ENCODE measurements at regions not wholly inside any gene's neighbourhood (a gene's known extent, or its start where the extent isn't known, plus 50 kb on each side); places are given as distances from the start of the nearest gene placed in this dataset.

GRCh38 chr7:113188396-113188795 lies 70.0 kb upstream of the SMIM30 start:
- DNase-seq (no peak), ATAC-seq (ENCODE audit: low read depth) (no peak; the same call in 1 of the 2 replicates)
- no peak overlapping the region for H3K4me2 ChIP-seq (ENCODE audit: low read depth, low read length)
- no peaks in the 10 kb centered on the region for H3K36me3 ChIP-seq (ENCODE audit: control insufficient read depth, insufficient read depth, low read length)
- no peak overlapping the region for H2AK5ac ChIP-seq (ENCODE audit: low read depth, low read length)
- H4K20me1 ChIP-seq (ENCODE audit: insufficient read depth, low read length), result no peaks in the 10 kb centered on the region
- BruUV-seq (replicated peaks), result no TSS peak
- no peak overlapping the region for H3K56ac ChIP-seq (ENCODE audit: extremely low read depth, insufficient read depth, low read length)
- ChIA-PET CTCF (no interaction called here), POLR2A (ENCODE audit: unreplicated experiment) (no interaction called here)
- no peak overlapping the region for H3K14ac ChIP-seq (replicated peaks; ENCODE audit: low read depth, low read length)
- no peaks in the 10 kb centered on the region for H3K9me3 ChIP-seq (ENCODE audit: control insufficient read depth, insufficient read depth, low read length)
- H3K27ac ChIP-seq (ENCODE audit: insufficient read depth, low read length), result no peak overlapping the region
- H3K4me1 ChIP-seq (ENCODE audit: control insufficient read depth, insufficient read depth, low read length), result peaks cover 3% of the 10 kb centered on the region; the same call in 1 of the 2 replicates
- in situ Hi-C loops (cut with MboI; ENCODE audit: low sequenced_read_pairs), result no loop called here
- peak overlapping the region; percentile 6; the same call in 1 of the 2 replicates for H4K5ac ChIP-seq (ENCODE audit: low read depth, low read length)
- H2BK5ac ChIP-seq (ENCODE audit: low read depth, low read length, poor library complexity, severe bottlenecking), result peak overlapping the region; percentile 39
- no peak overlapping the region for H3K23ac ChIP-seq (ENCODE audit: low read depth, low read length)
- no peak overlapping the region for H2AK9ac ChIP-seq (replicated peaks; ENCODE audit: low read depth, low read length, poor library complexity)
- TF ChIP-seq FOS (IDR thresholded peaks at IDR 0.05; ENCODE audit: low read depth, low read length) (no peak), RAD21 (IDR thresholded peaks at IDR 0.05; ENCODE audit: low read length) (no peak), CHD1 (IDR thresholded peaks at IDR 0.05; ENCODE audit: low read depth, low read length) (no peak), ELK1 (IDR thresholded peaks at IDR 0.05; ENCODE audit: borderline replicate concordance, low read depth, low read length) (no peak)
- no peak overlapping the region for H3K9ac ChIP-seq (ENCODE audit: low read depth, low read length)
- no peak overlapping the region for H3K4me3 ChIP-seq (ENCODE audit: insufficient read depth, low read depth, low read length)
- no peak overlapping the region for H2BK15ac ChIP-seq (ENCODE audit: low read depth, low read length)
- H4K8ac ChIP-seq (ENCODE audit: low read depth in 2 of 2, low read length in 2 of 2), result no peak overlapping the region
- H3K79me1 ChIP-seq (ENCODE audit: low read depth in 1 of 2, low read length in 2 of 2), result no peaks in the 10 kb centered on the region
- peak overlapping the region; percentile 18; the same call in 1 of the 2 replicates for H3K18ac ChIP-seq (ENCODE audit: low read depth, low read length)
- no peaks in the 10 kb centered on the region for H3K9me1 ChIP-seq (ENCODE audit: insufficient read depth, low read length)
- H3K4ac ChIP-seq (ENCODE audit: low read depth, low read length), result peak overlapping the region; percentile 5; the same call in 1 of the 2 replicates
- no peak overlapping the region for H2AFZ ChIP-seq (replicated peaks; ENCODE audit: low read length, poor library complexity)
- no peak overlapping the region for H4K91ac ChIP-seq (ENCODE audit: insufficient read depth, low read depth, low read length)
- dilution Hi-C loops (cut with HindIII; ENCODE audit: low sequenced_read_pairs, unreplicated experiment), result no loop called here
- no peak overlapping the region; the same call in 1 of the 2 replicates for H2BK120ac ChIP-seq (ENCODE audit: low read depth, low read length)
- H3K27me3 ChIP-seq (ENCODE audit: control insufficient read depth, insufficient read depth, low read length), result no peaks in the 10 kb centered on the region
- intact Hi-C loops (cut with micrococcal nuclease), result no loop called here
- no CpG with 5 or more reads among the region's 4 CpGs for WGBS, 2 experiments (ENCODE audit: extremely low coverage in 2 of 2, insufficient read length in 1 of 2)
- no peak overlapping the region for H2BK20ac ChIP-seq (ENCODE audit: low read depth, low read length)

Measured in IMR-90 (cell line).